ENCODE measurements at regions not wholly inside any gene's neighbourhood (a gene's known extent, or its start where the extent isn't known, plus 50 kb on each side); places are given as distances from the start of the nearest gene placed in this dataset.
"Not testable (repeated sequence)": the region's sequence is repeated elsewhere in the genome, so short reads cannot be mapped to it uniquely, and the experiment has no call there.

- H3K4me3 Mint-ChIP-seq = no peak overlapping the region
- intact Hi-C loops (cut with micrococcal nuclease) = loop anchor here (1.0 to 5.0 kb wide), 2 partner anchors 224 to 261 kb away; no protein-coding TSS in a partner anchor
- no peaks in the 10 kb centered on the region for H3K36me3 Mint-ChIP-seq (ENCODE audit: low read depth)
- H3K27me3 Mint-ChIP-seq = no peaks in the 10 kb centered on the region
- no peaks in the 10 kb centered on the region for H3K9me3 Mint-ChIP-seq
- no peak overlapping the region for H3K27ac Mint-ChIP-seq
- H3K4me1 Mint-ChIP-seq (ENCODE audit: low read depth) = no peaks in the 10 kb centered on the region
Measured at GRCh38 chr4:56575820-56576429, 70.3 kb downstream of the ARL9 start.

GRCh38 chr4:56592417-56592816 is 86.8 kb downstream of the ARL9 start:
- intact Hi-C loops (cut with micrococcal nuclease); H3K4me1 Mint-ChIP-seq (ENCODE audit: low read depth); H3K36me3 Mint-ChIP-seq (ENCODE audit: low read depth); H3K4me3 Mint-ChIP-seq; H3K27me3 Mint-ChIP-seq; H3K27ac Mint-ChIP-seq: not testable (repeated sequence)
- H3K9me3 Mint-ChIP-seq = peaks cover 35% of the 10 kb centered on the region
